Stomach (tissue), 4 donors: ENCODE measurements at regions not wholly inside any gene's neighbourhood (a gene's known extent, or its start where the extent isn't known, plus 50 kb on each side); places are given as distances from the start of the nearest gene placed in this dataset.

Experiments
- CTCF ChIP-seq, 7 experiments: fragments of 450-650 bp in 4 of 7; fragments of 200-600 bp in 3 of 7; sonication (generic) in 3 of 7; IDR thresholded peaks; one replicate each; pipeline ENCODE4 v1.5.1; 2016 to 2019; ENCODE audit warnings: antibody characterized with exemption in 7 of 7, control low read depth in 2 of 7, mild to moderate bottlenecking in 1 of 7
- POLR2A ChIP-seq, 4 donors: fragments of 450-650 bp; IDR thresholded peaks; one replicate each; pipeline ENCODE4 v1.6.1; 2016; ENCODE audit warnings: antibody characterized with exemption in 4 of 4, control low read depth in 2 of 4, mild to moderate bottlenecking in 1 of 4, moderate library complexity in 1 of 4

DNA sequence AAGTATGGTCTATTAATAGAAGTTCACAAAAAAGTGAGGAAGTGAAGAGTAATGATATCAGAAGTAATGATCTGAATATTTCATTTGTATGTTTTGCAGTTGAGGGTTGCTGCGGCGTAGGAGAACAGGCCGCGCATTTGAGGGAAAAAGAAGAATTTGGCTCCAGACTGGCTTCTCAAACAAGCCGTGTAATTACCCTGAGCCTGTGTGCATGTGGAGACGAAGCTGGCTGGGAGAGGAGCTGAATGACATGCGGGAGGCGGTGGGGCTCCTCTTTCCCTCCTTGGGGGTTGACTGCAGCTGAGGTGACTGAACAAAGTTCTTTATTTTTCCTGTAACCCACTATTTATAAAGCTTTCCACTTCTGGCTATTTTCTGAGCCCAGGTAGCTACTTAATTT is 115.5 kb upstream of the AFDN start:
- no peak for TF ChIP-seq POLR2A (IDR thresholded peaks at IDR 0.05)
- no peak for TF ChIP-seq CTCF (IDR thresholded peaks at IDR 0.05)
